ENCODE measurements at regions not wholly inside any gene's neighbourhood (a gene's known extent, or its start where the extent isn't known, plus 50 kb on each side); places are given as distances from the start of the nearest gene placed in this dataset.
A peak's percentile ranks its signal among the peaks of the same experiment; 100 is the strongest.

- DNase-seq (no peak), ATAC-seq (no peak)
- intact Hi-C loops (cut with DNase I, micrococcal nuclease), result no loop called here
Measured at GRCh38 chr2:237190966-237191713, 105.5 kb downstream of the COPS8 start.

GRCh38 chr2:237191714-237192081 lies 106.0 kb downstream of the COPS8 start:
- no peak for ATAC-seq
- DNase-seq, result no peak
- intact Hi-C loops (cut with DNase I, micrococcal nuclease), result no loop called here

- intact Hi-C loops (cut with DNase I, micrococcal nuclease), result no loop called here
- DNase-seq, result no peak
- no peak for ATAC-seq
Measured at GRCh38 chr2:237192881-237193280, 107.2 kb downstream of the COPS8 start.

- DNase-seq, result no peak
- intact Hi-C loops (cut with DNase I, micrococcal nuclease), result no loop called here
- ATAC-seq, result no peak
Measured at GRCh38 chr2:237193436-237193835, 107.7 kb downstream of the COPS8 start.

- DNase-seq (no peak), ATAC-seq (no peak)
- intact Hi-C loops (cut with DNase I, micrococcal nuclease), result no loop called here
Measured at GRCh38 chr2:237194081-237194480, 108.4 kb downstream of the COPS8 start.

- no peak for ATAC-seq
- intact Hi-C loops (cut with DNase I, micrococcal nuclease), result no loop called here
- DNase-seq, result no peak
Measured at GRCh38 chr2:237194906-237195305, 109.2 kb downstream of the COPS8 start.

- DNase-seq (no peak), ATAC-seq (no peak)
- intact Hi-C loops (cut with DNase I, micrococcal nuclease), result no loop called here
Measured at GRCh38 chr2:237195396-237196120, 109.9 kb downstream of the COPS8 start.

- DNase-seq, result no peak
- intact Hi-C loops (cut with DNase I, micrococcal nuclease), result no loop called here
- ATAC-seq, result no peak
Measured at GRCh38 chr2:237196409-237196808, 110.7 kb downstream of the COPS8 start.

- no peak for DNase-seq
- ATAC-seq, result no peak
- intact Hi-C loops (cut with DNase I, micrococcal nuclease), result no loop called here
Measured at GRCh38 chr2:237196866-237197618, 111.4 kb downstream of the COPS8 start.

- intact Hi-C loops (cut with DNase I, micrococcal nuclease), result no loop called here
- DNase-seq (no peak), ATAC-seq (no peak)
Measured at GRCh38 chr2:237198164-237198855, 112.6 kb downstream of the COPS8 start.

- intact Hi-C loops (cut with DNase I, micrococcal nuclease), result no loop called here
- no peak for DNase-seq
- no peak for ATAC-seq
Measured at GRCh38 chr2:237199082-237199481, 113.4 kb downstream of the COPS8 start.

GRCh38 chr2:237199577-237199976 lies 113.9 kb downstream of the COPS8 start:
- no peak for DNase-seq
- no peak for ATAC-seq
- intact Hi-C loops (cut with DNase I, micrococcal nuclease), result no loop called here

- intact Hi-C loops (cut with DNase I, micrococcal nuclease), result no loop called here
- no peak for DNase-seq
- ATAC-seq, result no peak
Measured at GRCh38 chr2:237200462-237200861, 114.8 kb downstream of the COPS8 start.

GRCh38 chr2:237201461-237202287 lies 116.0 kb downstream of the COPS8 start:
- DNase-seq, result no peak
- intact Hi-C loops (cut with DNase I, micrococcal nuclease), result no loop called here

GRCh38 chr2:237202288-237203030 lies 116.8 kb downstream of the COPS8 start:
- no peak for ATAC-seq
- intact Hi-C loops (cut with DNase I, micrococcal nuclease), result no loop called here
- DNase-seq, result no peak

More at GRCh38 chr2:237201461-237202287, 116.0 kb downstream of the COPS8 start:
- no peak for ATAC-seq

GRCh38 chr2:237205043-237205541 lies 119.4 kb downstream of the COPS8 start:
- intact Hi-C loops (cut with DNase I, micrococcal nuclease), result no loop called here

GRCh38 chr2:237205561-237205971 lies 119.9 kb downstream of the COPS8 start:
- intact Hi-C loops (cut with DNase I, micrococcal nuclease), result no loop called here
- no peak for ATAC-seq
- DNase-seq, result no peak

More at GRCh38 chr2:237205043-237205541, 119.4 kb downstream of the COPS8 start:
- DNase-seq (no peak), ATAC-seq (no peak)

GRCh38 chr2:237207646-237208045 lies 122.0 kb downstream of the COPS8 start:
- no peak for ATAC-seq

More at GRCh38 chr2:237207646-237208045, 122.0 kb downstream of the COPS8 start:
- intact Hi-C loops (cut with DNase I, micrococcal nuclease), result no loop called here
- peak; percentile 23 to 38 for DNase-seq
